Kidney capillary endothelial cell (primary cell): ENCODE measurements at regions not wholly inside any gene's neighbourhood (a gene's known extent, or its start where the extent isn't known, plus 50 kb on each side); places are given as distances from the start of the nearest gene placed in this dataset.
A peak's percentile ranks its signal among the peaks of the same experiment; 100 is the strongest.

Experiments used
- DNase-seq: peaks from one replicate; pipeline ENCODE4 v3.0.0-alpha.2; 2018; ENCODE audit warnings: low spot score

- no peak for DNase-seq
Observed at GRCh38 chr13:110773480-110773879, 60.0 kb downstream of the ING1 start.

DNA sequence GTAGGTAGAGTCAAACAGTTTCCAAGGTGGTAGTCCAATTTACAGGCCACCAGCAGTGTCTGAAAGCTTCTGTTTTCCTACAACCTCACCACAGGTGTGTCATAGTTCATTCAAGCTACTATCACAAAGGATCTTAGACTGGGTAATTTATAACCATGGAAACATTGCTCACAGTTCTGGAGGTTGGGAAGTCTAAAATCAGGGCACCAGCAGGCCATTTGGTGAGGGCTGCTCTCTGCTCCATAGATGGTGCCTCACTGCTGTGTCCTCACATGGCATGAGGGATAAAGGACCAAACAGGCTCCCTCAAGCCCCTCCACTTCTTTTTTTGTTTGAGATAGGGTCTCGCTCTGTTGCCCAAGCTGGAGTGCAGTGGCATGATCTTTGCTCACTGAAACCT, 60.6 kb downstream of the ING1 start:
- DNase-seq: no peak

GRCh38 chr13:110774490-110774889, 61.0 kb downstream of the ING1 start:
- DNase-seq: no peak

- no peak for DNase-seq
Observed at GRCh38 chr13:110775576-110775975, 62.1 kb downstream of the ING1 start.

DNA sequence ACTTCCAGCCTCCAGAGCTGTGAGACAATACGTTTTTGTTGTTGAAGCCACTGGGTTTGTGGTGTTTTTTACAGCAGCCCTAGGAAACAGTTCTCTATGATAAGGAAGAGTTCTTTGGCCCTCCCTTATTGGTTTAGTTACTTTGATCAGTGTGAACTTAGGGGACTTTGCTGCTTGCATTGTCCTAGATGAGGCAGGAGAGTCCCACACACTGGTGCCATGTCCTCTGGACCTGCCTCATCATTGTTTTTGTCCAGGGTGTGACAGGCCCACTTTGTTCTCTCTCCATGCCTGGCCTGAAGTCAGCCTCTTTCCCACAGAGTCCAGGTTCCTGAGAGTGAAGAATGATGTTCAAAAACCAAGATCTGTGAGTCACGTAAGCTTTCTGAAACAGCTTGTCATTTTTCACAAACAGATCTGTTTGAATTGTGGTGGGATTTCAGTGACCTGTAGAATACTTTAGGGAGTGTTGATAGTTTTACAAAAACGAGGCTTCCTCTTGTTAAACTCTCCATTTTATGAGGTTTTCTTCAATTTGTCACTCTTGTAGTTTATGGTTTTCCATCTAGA, 63.8 kb downstream of the ING1 start:
- no peak for DNase-seq

- DNase-seq: no peak
Observed at GRCh38 chr13:110779022-110779421, 65.5 kb downstream of the ING1 start.

DNA sequence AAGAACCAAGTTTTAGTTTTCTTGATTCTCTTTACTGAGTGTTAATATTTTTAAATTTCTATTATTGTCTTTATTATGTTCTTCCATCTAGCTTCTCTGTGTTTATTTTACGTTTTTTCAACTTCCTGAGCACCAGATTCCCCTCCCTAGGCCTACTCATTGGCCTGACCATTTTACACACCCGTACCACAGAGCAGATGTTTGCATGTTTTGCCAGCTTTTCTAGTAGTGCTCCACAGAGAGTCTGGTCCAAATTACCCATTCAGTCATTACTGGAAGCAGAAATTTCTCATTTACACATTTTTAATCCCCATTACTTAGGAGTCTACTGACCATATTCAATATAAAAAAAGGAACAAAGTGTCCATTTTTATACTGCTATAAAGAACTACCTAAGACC, 66.9 kb downstream of the ING1 start:
- DNase-seq: no peak

DNA sequence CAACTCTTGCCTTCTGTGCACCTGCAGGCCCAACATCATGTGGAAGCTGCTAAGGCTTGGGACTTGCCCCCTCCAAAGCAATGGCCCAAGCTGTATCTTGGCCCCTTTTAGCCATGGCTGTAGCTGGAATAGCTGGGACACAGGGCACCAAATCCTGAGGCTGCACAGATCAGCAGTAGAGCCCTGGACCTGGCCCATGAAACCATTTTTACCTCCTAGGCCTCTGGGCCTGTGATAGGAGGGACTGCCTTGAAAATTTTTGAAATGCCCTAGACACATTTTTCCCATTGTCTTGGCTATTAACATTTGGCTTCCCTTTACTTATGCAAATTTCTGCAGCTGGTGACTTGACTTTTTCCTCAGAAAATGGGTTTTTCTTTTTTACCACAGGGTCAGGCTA, 68.7 kb downstream of the ING1 start:
- DNase-seq: no peak

DNA sequence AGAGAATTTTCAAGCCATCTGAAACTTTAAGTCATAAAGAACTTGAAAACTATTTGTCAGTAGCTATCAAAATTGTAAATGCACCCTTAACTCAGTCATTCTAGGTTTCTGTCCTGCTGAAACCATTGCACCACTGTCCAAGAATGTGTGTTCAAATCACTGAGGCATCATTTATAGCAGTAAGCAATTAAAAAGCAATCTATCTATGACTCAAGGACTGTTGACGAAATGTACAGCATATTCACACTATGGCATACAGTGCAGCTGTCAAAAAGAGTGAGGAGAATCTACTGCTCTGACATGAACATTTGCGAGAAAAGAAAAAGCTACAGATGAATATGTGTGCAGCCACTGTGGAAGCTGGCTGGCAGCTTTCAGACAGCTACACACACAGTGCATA, 71.2 kb downstream of the ING1 start:
- no peak for DNase-seq

GRCh38 chr13:110788778-110789177, 75.3 kb downstream of the ING1 start:
- no peak for DNase-seq

DNA sequence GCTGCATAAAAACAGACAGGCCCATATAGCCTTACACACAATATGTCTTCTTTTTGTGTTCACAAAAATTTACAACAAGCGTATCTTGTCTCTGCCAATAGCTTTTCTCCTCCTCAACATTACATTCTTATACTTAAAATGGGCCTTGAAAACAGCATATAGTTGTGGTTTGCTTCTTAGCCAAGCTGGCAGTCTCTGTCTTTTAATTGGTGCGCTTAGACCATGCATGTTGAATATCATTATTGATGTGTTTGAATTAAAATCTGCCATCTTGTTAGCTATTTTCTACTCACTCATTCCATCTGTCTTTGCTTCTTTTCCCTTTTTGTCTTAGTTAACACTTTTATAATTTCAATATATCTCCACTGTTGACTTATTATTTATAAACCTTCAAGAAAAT, 76.4 kb downstream of the ING1 start:
- no peak for DNase-seq

- no peak for DNase-seq
Observed at GRCh38 chr13:110790371-110790770, 76.9 kb downstream of the ING1 start.

DNA sequence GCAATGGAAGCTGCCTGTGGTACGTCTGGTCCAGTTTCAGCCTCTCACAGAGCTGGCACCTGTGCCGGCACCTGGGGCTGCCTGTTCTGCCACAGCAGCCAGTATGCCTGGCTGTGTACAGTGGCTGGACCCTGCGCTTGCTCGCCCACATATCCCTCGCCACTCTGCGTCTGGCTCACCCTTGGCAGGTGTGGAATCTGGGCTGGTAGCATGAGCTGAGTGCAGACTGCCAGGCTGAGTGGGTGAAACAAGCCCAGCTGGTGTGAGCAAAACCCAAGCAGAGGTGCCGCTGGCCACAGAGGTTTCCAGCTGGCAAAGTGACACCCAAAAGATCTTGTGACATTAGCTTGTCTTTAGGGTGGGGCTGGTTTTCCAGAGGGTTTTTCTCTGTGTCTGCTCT, 80.7 kb downstream of the ING1 start:
- no peak for DNase-seq

DNA sequence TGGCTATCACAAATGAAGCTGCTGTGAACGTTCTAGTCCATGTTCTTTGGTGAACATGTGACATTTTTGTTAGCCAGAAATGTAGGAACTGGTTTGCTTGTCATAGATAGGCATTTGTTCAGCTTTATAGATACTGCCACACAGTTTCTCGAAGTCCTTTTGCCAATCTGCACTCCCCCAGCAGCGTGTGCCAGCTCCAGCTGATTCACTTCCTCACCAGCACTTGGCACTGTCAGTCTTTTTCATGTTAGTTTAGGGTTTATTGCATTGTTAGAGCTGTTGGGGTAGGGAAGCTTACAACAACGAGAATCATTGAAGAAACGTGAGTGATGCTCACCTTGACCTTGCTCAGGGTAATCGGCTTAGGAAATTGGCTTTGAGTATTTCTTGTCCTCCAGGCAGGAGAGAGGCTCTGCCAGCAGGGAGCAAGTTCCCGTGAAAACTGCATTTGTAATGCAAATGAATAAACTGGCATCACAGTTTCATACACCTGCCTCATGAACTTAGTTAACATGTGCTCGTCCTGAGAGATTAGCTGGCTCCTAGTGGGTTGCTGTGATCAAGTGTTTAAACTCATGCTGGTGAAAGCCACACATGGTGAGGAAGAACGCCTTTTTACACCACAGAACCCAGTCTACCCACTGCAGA, 83.9 kb downstream of the ING1 start:
- no peak for DNase-seq

- DNase-seq: no peak
Observed at GRCh38 chr13:110798081-110798994, 84.8 kb downstream of the ING1 start.

- peak; percentile 30 for DNase-seq
Observed at GRCh38 chr13:110799246-110800236, 86.0 kb downstream of the ING1 start.

- DNase-seq: no peak
Observed at GRCh38 chr13:110801044-110801443, 87.5 kb downstream of the ING1 start.

- DNase-seq: no peak
Observed at GRCh38 chr13:110802260-110802659, 88.8 kb downstream of the ING1 start.

DNA sequence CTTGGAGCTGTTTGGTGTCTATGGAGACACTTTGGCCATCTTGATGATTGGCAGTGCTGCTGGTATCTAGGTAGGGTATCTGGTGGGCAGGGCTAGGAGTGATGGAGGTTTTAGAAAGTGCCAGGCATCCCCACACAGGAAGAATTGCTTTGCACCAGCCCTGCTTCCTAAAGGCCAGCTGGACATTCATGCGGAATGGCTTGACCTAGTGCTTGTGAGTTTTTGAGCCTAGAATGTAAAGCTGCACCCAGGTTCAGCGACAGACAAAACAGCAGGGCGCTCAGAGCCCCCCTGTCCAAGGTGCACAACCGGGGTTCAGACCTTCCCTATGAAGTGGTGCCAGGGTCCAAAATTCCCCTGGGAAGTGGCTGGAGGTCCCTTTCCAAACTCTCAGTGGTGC, 93.1 kb downstream of the ING1 start:
- no peak for DNase-seq

- no peak for DNase-seq
Observed at GRCh38 chr13:110807546-110807945, 94.0 kb downstream of the ING1 start.

DNA sequence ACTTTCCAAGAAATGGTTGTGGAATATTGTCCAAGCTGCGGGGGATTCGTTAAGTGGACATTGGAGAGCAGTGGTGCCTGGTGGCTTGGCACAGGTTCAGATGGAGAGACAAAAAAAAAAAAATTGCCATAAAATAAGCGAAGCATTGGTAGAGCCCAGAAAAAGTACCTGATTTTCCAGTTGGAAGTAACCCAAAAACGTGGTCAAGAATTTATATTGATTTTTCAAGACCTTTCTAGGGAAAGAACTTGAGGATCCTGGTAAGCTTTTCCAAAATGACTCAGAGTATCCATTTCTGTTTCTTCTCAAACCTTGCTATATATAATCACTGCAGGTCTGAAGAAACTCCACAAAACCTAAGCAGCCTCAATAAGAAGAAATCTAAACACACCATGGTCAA, 94.6 kb downstream of the ING1 start:
- no peak for DNase-seq

GRCh38 chr13:110809871-110810486, 96.5 kb downstream of the ING1 start:
- no peak for DNase-seq
